Activated CD4-positive, alpha-beta T cell treated with anti-CD3 and anti-CD28 coated beads, Interleukin-2, Interleukin-4, amounts not matched to agents 100 ng/mL and 50 ng/mL, durations not matched to agents 16 hours and 8 hours (primary cell): ENCODE measurements at regions not wholly inside any gene's neighbourhood (a gene's known extent, or its start where the extent isn't known, plus 50 kb on each side); places are given as distances from the start of the nearest gene placed in this dataset.

Source experiments
- DNase-seq: peaks from one replicate; pipeline ENCODE4 v3.0.0-alpha.2; 2020; ENCODE audit warnings: low spot score

DNA sequence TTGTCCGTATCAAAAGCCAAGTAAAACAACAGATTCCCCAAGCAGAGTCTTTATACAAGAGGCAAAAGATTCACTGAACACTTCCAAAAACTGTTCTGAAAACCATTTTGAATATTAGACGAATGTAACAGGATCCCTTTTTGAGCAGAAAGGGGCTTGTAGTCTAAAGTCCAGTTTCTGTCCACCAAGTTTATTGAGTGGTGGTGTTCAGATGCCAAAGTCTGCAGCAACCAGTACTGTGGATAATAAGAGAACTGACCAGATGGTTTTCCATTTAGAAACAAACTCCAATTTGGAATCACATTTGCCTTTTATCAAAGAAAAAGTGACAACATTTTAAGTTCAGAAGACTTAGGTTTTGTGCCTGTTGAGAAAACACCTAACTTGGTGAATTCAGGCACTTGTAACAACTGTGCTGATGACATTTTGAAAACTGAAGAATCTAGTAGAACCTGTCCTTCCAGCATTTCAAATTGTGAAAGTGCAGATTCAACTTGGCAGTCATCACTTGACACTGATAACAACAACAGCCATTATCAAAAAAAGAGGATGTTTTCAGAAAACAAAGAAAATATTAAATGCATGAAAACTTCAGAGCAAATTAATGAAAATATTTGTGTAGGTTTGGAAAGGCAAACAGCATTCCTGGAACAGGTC is 217.1 kb downstream of the CSNK2A3 start:
- no peak for DNase-seq

DNA sequence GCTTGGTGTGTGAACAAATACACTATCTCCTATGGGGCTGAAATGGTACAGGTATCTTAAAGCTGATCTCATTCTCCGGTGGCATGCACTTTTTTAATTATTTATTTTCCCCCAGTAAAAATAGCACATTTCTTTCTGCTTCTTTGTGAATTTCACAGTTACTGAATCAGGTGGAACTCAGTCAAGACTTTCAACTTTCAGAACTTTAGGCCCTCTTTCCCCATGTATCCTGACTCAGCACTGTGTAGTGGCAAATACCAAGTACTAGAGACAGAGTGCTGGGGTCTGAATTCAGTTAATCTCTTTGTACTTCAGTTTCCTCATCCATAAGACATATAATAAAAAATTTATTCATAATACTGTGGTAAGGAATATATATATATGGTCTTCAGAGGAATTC is 223.9 kb downstream of the CSNK2A3 start:
- no peak for DNase-seq

DNA sequence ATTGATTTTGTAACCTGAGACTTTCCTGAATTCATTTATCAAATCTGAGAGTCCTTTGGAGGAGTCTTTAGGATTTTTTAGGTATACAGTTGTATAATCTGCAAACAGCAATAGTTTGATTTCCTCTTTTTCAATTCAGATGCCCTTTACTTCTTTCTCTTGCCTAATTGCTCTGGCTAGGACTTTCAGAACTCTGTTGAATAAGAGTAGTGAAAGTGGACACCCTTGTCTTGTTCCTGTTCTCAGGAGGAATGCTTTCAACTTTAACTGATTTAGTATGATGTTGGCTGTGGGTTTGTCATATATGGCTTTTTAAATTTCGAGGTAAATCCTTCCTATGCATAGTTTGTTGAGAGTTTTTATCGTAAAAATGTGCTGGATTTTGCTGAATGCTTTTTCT is 227.4 kb downstream of the CSNK2A3 start:
- DNase-seq = no peak

DNA sequence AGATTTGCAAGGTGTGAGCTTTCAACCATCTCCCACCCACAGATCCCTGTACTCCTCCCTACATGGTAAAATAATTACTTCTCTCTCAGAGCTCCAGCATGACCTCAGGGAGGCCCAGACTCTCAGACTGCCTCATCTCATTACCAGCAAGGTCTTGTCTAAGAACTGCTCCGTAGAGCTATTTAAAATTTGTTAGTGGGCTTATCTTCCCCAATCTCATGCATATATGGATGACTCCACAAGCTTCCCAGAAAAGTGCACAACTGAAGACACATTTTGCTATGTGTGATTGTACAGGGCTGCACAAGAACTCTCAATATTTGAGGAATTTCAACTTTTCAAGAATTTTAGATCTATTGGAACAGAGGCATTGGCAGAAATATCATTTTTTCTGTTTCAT is 230.3 kb downstream of the CSNK2A3 start:
- no peak for DNase-seq

DNA sequence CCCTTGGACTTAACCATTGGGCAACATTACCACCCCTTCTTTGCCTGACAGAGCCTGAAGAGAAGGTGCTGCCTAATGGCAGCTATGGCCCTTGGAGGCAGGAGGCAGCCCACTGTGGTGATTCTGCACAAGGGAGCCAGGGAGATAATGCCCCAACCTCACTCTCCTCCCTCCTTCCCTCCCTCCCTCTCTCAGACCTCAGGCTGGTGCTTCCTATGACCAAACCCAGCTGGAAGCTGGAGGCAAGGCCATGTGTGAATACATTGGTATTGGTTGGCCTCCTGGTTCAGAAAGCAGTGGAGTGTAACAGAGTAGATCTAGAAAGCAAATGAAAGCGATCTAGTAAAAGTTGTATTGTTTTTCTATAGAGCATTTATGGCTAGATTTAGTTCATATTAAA is 233.1 kb downstream of the CSNK2A3 start:
- DNase-seq = no peak

DNA sequence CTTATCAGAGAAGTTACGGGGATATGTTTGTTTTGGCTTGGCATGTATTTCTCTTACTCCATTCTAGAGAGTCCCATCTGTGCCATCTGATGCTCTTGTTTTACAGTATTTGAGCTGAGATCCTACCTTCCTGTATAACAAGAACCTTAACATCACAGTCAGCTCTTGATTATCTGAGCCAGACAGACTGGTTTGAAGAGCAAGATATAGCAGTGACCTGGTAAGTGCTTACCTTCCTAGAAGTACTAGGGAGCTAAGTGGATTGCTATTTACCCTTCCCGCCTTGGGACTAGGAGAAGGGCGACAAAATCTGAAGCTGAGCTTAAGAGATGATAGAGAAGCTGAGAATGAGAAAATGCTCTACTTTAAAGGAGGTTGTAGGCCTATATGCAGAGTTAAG is 235.3 kb downstream of the CSNK2A3 start:
- DNase-seq = no peak

DNA sequence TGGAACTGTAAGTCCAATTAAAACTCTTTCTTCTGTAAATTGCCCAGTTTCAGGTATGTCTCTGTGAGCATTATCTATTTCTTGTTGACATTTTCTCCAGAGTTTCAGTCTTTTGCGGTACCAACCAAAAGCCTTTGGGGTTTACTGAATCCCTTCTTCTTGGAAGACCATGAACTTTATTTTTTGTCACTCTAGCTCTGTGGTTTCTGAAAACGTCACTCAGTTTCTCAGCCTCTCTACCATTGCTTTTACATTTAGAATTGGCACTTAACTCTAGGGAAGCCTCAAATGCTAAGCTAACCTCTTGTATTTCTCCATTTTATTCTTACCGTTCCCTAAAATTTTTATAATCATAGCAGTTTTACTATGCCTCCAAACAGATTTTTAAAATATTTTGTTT is 237.6 kb downstream of the CSNK2A3 start:
- no peak for DNase-seq

DNA sequence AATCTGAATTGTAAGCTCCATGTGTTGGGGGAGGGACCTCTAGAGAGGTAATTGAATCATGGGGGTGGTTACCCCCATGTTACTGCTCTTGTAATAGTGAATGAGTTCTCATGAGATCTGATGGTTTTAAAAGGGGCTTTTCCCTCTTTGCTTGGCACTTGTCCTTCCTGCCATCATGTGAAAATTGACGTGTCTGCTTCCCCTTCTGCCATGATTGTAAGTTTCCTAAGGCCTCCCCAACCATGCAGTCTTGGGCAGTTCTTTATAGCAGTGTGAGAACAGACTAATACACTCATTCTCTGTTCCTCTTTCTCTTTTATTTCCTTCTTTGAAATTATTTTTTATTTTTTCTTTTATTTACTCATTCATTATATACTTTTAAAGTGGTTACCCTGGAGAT is 239.4 kb downstream of the CSNK2A3 start:
- DNase-seq = no peak

DNA sequence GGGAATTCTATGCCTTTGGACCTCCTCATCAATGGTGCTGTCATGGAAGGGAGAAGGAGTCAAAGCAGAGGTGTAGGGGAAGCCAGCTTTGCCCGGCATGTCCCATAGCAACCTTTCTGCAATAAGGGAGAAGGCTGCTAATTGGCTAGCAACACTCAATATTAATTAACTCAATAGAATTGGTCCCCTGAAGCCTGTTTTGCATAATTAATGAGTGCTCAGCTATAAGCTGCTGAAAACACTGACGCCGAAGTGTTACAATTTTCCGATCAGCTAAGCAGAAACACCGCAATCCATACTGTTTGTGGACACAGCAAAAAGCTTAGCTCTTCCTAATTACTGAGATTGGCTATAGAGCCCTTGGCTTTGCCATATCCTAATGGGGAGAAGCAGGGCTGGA is 245.0 kb downstream of the CSNK2A3 start:
- DNase-seq = no peak

DNA sequence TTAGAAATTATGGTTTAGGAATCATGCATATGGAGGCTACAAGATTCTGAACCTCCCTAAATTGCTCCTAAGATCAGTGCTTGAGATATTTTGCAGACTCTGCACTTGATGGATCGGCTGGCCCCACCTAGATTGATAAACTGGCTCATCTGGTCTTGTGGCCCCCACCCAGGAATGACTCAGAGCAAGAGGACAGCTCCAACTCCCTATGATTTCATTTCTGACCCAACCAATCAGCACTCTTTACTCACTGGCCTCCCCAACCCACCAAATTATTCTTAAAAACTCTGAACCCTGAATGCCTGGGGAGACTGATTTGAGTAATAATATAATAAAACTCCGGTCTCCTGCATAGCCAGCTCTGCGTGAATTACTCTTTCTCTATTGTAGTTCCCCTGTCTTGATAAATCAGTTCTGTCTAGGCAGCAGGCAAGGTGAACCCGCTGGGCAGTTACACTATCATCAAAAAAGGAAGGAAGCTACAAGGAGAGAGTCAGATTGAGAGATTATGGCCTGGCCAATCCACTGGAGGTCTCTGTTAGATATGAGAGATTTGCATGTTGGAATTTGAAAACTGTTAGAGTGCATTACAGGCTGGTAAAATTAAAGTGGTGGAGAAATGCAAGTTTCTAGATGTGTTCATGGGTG is 245.8 kb downstream of the CSNK2A3 start:
- no peak for DNase-seq

DNA sequence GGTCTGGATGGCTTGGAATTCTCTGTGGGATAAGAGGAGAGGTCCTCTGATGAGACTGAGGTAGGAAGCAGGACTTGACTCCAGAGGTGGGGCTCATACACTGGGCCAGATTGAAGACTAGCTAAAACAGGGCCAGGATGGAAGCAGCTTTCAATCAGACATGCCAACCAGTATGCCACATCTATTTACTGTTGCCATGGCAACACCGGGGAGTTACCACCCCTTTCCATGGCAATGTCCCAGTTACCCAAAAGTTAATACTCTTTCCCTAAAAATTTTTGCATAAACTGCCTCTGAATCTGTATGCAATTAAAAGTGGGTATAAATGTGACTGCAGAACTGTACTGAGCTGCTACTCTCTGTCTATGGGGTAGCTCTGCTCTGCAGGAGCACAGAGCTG is 247.5 kb upstream of the ZBED5 start:
- no peak for DNase-seq

DNA sequence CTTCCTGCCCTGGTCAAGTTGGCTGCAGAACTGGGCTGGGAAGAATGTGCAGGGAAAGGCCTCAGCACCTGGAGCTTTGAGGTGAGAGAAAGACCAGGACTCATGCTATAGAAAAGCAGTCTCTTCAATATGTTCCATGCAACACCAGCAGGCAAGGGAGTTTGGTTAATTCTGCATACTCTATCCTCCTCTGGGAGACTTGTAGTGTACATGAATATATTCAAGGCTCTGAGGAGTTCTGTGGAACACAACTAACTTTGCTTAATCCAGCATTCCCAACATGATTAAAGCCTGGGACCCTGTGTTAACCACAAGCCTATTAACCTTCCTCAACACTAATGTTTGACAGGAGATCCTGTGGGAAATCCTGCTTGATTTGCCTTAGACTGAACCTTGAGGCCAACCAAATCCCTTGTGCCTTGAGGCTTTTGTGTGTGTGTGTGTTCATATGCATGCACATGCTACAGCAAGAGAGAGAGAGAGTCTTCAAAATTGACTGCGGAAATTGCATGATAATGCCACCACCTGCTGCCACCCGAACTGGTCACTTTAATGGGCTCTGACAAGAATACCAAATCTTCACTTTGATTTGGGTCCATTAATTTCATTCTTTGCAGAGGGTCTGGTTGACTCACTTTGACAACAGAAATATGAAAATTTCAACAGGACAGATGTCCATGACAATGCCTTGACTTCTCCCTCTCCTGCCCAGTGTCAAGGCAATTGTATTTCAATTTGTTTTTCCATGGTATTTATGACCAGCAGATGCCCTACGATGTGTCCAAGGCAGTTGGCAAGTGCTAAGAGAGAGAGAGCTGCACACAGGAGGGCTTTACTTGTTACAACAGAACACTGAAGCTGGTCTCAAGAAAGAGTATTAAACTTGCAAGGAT is 238.2 kb upstream of the ZBED5 start:
- no peak for DNase-seq

DNA sequence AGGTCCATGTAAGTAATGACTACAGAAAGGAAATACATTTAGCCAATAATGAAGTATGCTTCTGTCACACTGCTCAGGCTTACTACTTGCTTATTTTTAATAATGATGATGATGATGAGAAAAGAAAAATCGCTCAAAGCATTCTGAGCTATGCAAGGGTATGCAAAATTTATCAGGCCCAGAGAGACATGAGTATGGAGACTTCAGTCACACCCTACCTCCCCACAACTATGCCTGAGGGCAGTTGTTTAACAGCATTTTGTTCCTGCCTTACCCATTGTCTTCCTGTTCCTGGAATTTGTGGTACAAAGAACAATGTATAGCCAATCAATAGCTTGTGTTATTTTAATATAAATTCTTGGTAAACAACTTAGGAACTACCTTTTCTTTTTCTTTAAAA is 232.6 kb upstream of the ZBED5 start:
- DNase-seq = no peak

DNA sequence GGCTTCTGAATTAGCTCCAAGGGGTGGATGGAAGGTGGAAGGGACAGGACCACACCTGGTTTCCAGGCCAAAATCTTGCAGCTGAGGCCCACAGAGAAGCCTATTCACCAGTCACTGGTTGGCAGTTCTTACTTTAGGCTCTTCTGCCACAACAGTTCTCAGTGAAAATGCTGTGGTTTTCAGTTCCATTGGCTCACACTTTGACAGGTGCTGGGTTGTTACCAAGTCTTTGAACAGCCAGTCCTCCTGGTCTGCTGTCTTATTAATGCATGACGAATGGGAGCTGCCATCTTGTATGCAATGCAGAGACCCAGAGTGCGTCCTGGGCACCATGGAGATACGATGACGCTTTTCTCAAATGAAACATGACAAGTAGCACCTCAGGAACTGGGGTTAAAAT is 232.0 kb upstream of the ZBED5 start:
- DNase-seq = no peak

DNA sequence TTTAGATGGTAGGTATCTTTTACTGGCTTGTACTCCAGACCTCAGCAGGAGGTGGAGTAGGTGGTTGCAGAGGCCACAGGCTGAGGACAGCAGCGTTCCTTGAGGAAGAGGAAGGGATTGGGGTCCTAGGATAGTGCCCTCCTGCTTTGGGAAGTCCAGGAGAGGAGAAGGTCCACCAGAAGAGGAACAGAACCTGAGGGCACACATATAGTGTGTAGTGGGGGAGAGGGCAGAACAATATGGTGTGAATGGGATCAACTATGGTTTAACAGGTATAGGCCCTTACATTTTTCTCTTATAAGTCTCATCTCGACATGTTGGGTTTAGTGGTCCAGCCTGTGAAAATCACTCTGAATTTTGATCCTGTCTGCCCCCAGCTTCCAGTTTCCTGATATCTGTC is 229.1 kb upstream of the ZBED5 start:
- DNase-seq = no peak

DNA sequence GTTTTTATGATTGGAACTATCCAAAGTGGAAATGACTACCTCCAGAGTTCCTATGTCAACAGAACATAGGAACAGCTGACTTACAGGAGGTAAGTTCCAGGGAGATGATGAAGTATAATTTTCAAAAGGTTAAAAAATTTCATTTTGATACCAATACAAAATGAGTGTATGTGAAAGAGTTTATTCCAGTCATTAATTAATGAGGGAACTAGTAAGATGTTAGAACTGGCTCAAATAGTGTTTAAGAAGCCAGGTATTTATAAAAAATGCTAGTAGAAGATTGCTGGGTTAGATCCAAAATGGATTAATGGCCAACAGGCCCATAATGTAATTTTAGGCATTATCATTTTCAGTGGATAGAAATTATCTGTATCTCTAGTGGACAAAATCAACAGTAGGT is 227.7 kb upstream of the ZBED5 start:
- no peak for DNase-seq

DNA sequence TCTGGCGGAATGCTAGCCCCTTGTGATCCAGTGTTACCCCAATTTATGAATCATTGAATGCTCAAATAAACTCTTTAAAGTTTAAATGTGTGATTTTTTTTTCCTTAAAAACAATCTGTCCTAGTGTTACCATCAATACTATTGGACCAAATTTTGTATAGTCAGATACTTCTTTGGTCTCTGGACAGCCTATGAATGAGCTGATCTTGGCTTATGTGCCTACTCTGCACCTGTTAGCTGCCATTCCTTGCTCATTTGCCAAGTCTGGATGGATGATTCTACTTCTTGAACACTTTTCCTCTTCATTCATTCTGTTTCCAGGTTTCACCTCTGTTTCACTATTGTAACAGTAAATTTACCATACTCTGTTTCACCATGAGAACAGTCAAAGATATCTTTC is 226.5 kb upstream of the ZBED5 start:
- no peak for DNase-seq

DNA sequence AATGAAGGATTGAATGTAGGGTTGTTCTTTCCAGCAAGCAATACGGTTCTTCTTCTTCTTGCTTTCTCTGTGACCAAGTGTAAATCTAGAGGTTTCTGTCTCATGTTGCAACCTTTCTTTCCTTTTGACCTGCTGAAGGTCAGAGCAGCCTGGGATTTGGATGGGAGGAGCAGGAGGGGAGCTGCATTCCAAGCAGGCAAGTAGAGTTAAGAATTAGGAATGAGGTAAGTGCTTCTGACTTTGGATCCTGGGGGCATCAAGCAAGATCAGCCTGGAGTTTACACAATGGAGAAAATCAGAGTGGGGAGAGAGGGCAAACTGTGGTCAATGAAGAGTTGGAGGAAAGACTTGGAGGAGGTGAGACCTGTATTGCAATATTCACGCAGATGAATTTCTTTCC is 225.6 kb upstream of the ZBED5 start:
- no peak for DNase-seq

DNA sequence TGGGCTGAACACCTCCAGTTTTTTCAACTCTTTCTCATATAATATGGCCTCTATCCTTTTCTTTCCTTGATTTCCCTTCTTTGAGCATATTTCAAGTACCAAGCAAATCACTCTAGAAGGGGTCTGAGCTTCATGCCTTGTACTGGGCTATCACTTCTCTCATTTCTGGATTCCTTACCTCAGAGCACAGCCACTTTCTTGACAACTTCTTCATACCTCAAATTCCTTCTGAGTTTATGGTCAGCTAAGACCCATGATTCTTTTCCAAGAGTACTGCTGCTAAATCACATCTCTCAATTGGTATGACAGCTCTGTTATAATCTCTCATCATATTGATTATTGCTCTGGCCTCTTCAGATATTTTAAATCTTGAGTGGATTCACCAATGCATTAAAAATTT is 224.8 kb upstream of the ZBED5 start:
- no peak for DNase-seq

DNA sequence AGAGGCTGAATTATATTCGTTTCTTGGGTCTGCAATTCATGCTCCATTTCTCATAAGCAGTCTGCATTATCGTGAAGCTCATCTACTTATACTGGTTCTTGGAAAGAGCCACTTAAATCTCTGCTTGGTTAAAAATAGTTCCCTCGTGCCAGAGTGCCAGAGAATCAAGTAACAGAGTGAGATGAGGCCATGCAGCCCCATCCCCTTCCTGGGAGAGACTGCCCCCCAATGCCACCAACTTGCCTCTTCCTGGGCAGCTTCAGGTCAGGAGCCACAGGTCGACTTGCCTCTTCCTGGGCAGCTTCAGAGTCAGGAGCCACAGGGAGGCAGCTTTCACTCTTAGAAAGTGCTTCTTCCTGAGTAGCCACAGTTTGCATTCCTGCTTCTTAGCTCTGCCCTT is 223.9 kb upstream of the ZBED5 start:
- DNase-seq = no peak

DNA sequence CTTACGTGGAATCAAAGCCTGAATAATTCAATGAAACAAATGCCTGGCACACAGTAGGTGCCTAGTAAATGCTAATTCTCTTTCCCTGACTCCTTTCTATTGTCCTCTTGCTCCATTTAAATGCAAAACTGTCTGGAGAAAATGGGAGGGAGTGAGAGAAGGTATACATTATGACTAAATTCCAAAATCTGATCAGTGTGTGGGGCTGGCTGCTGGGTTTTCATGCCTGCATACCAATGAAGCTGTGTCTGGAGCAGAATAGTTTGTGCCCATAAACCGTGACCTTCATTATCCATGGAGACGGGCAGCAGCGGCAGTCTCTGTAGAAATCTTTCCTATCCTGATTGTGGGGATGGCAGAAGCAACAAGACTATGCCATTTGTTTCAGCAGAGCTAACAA is 223.4 kb upstream of the ZBED5 start:
- DNase-seq = no peak

DNA sequence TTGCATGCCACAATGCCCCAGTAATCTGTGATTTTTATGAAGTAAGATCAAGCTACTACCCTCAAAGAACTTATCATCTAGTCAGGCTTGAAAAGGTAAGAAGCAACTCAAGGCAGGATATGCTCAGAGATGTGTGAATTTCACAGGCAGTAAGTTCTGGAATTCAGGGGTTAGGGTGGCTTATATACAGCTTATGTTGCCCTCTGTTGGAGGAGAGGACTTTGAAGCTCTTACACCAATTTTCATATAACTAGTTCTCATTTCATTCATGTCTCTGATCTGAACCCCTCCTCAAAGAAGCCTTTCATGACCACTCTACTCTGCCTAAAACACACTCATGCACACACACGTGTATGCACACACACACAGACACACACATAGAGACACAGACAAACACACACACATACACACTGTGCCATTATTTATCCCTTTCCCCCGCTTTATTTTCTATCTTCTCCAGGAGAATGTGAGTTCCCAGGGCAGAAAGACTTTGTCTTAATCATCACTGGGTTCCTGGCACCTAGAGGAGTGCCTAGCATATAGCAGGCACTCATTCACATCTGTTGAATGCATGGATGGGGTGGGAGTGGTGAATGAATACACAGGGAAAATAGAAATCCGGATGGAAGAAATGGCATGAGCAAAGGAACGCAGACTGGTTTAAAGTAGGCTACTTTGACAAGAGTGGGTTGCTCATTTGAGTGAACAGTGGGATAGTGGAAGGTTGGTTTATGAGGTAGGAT is 220.7 kb upstream of the ZBED5 start:
- no peak for DNase-seq

DNA sequence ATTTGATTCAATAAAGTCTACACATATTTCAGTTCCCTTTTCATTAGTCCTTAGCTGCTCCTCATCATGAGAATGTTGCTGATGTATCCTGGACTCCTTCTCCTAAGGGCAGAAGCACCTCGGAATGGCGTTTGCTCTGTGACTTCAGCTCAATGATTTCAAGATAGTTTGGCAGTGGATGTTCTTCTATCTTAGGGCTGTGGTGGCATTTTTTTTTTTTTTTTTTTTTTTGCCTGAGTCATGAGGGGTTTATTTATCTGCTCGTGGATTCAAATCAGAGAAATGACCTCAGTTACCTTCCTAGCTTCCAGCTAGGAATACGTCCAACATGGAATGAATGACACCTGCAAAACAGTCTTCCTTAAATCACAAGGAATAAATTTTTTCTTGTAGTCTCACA is 220.0 kb upstream of the ZBED5 start:
- no peak for DNase-seq
